ENCODE measurements at regions not wholly inside any gene's neighbourhood (a gene's known extent, or its start where the extent isn't known, plus 50 kb on each side); places are given as distances from the start of the nearest gene placed in this dataset.

- no peak for DNase-seq
Measured at GRCh38 chr5:145166110-145166509, 669.0 kb downstream of the PRELID2 start.

GRCh38 chr5:145163876-145164275 is 671.3 kb downstream of the PRELID2 start:
- no peak for DNase-seq

GRCh38 chr5:145162626-145163025 is 672.5 kb downstream of the PRELID2 start:
- no peak for DNase-seq

- DNase-seq: no peak
Measured at GRCh38 chr5:145161391-145161790, 673.8 kb downstream of the PRELID2 start.

- no peak for DNase-seq
Measured at GRCh38 chr5:145160679-145161078, 674.5 kb downstream of the PRELID2 start.

GRCh38 chr5:145158730-145159129 is 676.4 kb downstream of the PRELID2 start:
- DNase-seq: no peak

GRCh38 chr5:145157841-145158240 is 677.3 kb downstream of the PRELID2 start:
- DNase-seq: no peak

GRCh38 chr5:145141534-145141933 is 693.6 kb downstream of the PRELID2 start:
- no peak for DNase-seq

GRCh38 chr5:145130996-145131395 is 704.1 kb downstream of the PRELID2 start:
- DNase-seq: no peak

- no peak for DNase-seq
Measured at GRCh38 chr5:145129797-145130196, 705.3 kb downstream of the PRELID2 start.

GRCh38 chr5:145124806-145125205 is 710.3 kb downstream of the PRELID2 start:
- DNase-seq: no peak

GRCh38 chr5:145118611-145119010 is 716.5 kb downstream of the PRELID2 start:
- no peak for DNase-seq

GRCh38 chr5:145118127-145118526 is 717.0 kb downstream of the PRELID2 start:
- DNase-seq: no peak

GRCh38 chr5:145117285-145117684 is 717.9 kb downstream of the PRELID2 start:
- no peak for DNase-seq

GRCh38 chr5:145111420-145111819 is 723.7 kb downstream of the PRELID2 start:
- DNase-seq: no peak

- no peak for DNase-seq
Measured at GRCh38 chr5:145110834-145111233, 724.3 kb downstream of the PRELID2 start.

- no peak for DNase-seq
Measured at GRCh38 chr5:145110181-145110580, 725.0 kb downstream of the PRELID2 start.

- no peak for DNase-seq
Measured at GRCh38 chr5:145105384-145105783, 729.8 kb downstream of the PRELID2 start.

GRCh38 chr5:145104106-145104505 is 731.0 kb downstream of the PRELID2 start:
- DNase-seq: no peak

GRCh38 chr5:145101246-145101645 is 733.9 kb downstream of the PRELID2 start:
- DNase-seq: no peak

GRCh38 chr5:145090115-145090514 is 745.0 kb downstream of the PRELID2 start:
- no peak for DNase-seq

GRCh38 chr5:145084834-145085233 is 750.3 kb downstream of the PRELID2 start:
- DNase-seq: no peak

GRCh38 chr5:145077028-145077427 is 758.1 kb downstream of the PRELID2 start:
- DNase-seq: no peak

GRCh38 chr5:145076040-145076439 is 759.1 kb downstream of the PRELID2 start:
- no peak for DNase-seq

- no peak for DNase-seq
Measured at GRCh38 chr5:145072889-145073288, 762.3 kb downstream of the PRELID2 start.

- DNase-seq: no peak
Measured at GRCh38 chr5:145068721-145069120, 766.4 kb downstream of the PRELID2 start.
